C4-2B (cell line): ENCODE measurements at regions not wholly inside any gene's neighbourhood (a gene's known extent, or its start where the extent isn't known, plus 50 kb on each side); places are given as distances from the start of the nearest gene placed in this dataset.

Experiments used
- CTCF ChIP-seq: fragments of 450-650 bp; conservative IDR thresholded peaks from 2 replicates; pipeline ENCODE4 v1.5.1; 2017; ENCODE audit warnings: mild to moderate bottlenecking
- ZFX ChIP-seq: fragments of 450-650 bp; IDR thresholded peaks from 2 replicates; pipeline ENCODE4 v1.6.1; 2017

- TF ChIP-seq CTCF (no peak), ZFX (no peak)
Measured at GRCh38 chr18:78753240-78753639, 226.4 kb upstream of the SALL3 start.
